Neural crest cell (in vitro differentiated cells): ENCODE measurements at regions not wholly inside any gene's neighbourhood (a gene's known extent, or its start where the extent isn't known, plus 50 kb on each side); places are given as distances from the start of the nearest gene placed in this dataset.
A peak's percentile ranks its signal among the peaks of the same experiment; 100 is the strongest.

Experiments used
- DNase-seq: peaks from one replicate; pipeline ENCODE4 v3.0.0; 2021; ENCODE audit warnings: low read depth, mixed read lengths, low spot score
- H3K27ac Mint-ChIP-seq: one replicate; pipeline ENCODE4 v1.8.0; 2021; ENCODE audit warnings: mild to moderate bottlenecking, mixed read lengths; ENCODE audit not compliant: unreplicated experiment
- H3K27me3 Mint-ChIP-seq: 2 replicates; pipeline ENCODE4 v1.8.0; 2021; ENCODE audit warnings: low read depth, mild to moderate bottlenecking, mixed read lengths
- H3K36me3 Mint-ChIP-seq: 2 replicates; pipeline ENCODE4 v1.8.0; 2021; ENCODE audit warnings: low read depth, mild to moderate bottlenecking, mixed read lengths
- H3K4me1 Mint-ChIP-seq: 2 replicates; pipeline ENCODE4 v1.8.0; 2021; ENCODE audit warnings: mixed read lengths
- H3K4me3 Mint-ChIP-seq: one replicate; pipeline ENCODE4 v1.8.0; 2021; ENCODE audit warnings: mild to moderate bottlenecking, mixed read lengths
- H3K9me3 Mint-ChIP-seq: 2 replicates; pipeline ENCODE4 v1.8.0; 2021; ENCODE audit warnings: mixed read lengths
- TF ChIP-seq, protein P1 (sequence below): fragments of 200-600 bp; sonication (generic); conservative IDR thresholded peaks from 2 replicates; pipeline ENCODE4 v1.5.0; 2021; ENCODE audit warnings: antibody characterized with exemption, mild to moderate bottlenecking

DNA sequence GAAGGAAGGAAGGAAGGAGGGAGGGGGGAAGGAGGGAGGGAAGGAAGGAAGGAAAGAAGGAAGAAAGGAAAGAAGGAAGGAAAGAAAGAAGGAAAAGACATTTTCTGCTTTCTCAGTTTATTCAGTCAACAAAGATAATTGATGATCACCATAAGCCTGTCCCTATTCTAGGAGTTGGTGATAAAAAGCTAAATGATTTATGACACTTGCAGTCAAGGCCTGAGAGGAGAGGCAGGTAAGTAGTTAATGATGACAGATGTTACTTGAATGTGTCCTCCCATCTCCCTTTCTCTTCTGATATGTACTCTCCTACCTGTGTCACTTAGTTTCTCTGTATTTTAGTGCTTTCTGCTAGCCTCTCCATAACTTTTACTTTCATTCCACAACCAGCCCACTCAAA, 141.3 kb downstream of the SLITRK6 start:
- no peak for DNase-seq
- H3K4me3 Mint-ChIP-seq, result no peak overlapping the region
- TF ChIP-seq, protein P1, sequence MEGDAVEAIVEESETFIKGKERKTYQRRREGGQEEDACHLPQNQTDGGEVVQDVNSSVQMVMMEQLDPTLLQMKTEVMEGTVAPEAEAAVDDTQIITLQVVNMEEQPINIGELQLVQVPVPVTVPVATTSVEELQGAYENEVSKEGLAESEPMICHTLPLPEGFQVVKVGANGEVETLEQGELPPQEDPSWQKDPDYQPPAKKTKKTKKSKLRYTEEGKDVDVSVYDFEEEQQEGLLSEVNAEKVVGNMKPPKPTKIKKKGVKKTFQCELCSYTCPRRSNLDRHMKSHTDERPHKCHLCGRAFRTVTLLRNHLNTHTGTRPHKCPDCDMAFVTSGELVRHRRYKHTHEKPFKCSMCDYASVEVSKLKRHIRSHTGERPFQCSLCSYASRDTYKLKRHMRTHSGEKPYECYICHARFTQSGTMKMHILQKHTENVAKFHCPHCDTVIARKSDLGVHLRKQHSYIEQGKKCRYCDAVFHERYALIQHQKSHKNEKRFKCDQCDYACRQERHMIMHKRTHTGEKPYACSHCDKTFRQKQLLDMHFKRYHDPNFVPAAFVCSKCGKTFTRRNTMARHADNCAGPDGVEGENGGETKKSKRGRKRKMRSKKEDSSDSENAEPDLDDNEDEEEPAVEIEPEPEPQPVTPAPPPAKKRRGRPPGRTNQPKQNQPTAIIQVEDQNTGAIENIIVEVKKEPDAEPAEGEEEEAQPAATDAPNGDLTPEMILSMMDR, result no peak
- H3K27me3 Mint-ChIP-seq, result no peaks in the 10 kb centered on the region
- no peak overlapping the region for H3K27ac Mint-ChIP-seq
- no peaks in the 10 kb centered on the region for H3K4me1 Mint-ChIP-seq
- H3K36me3 Mint-ChIP-seq, result peaks cover 3% of the 10 kb centered on the region
- H3K9me3 Mint-ChIP-seq, result peaks cover 3% of the 10 kb centered on the region

- TF ChIP-seq, protein P1, result no peak
- Mint-ChIP-seq H3K9me3 (no peaks in the 10 kb centered on the region), H3K4me1 (no peaks in the 10 kb centered on the region), H3K4me3 (no peak overlapping the region), H3K27ac (no peak overlapping the region), H3K27me3 (no peaks in the 10 kb centered on the region), H3K36me3 (no peaks in the 10 kb centered on the region)
- DNase-seq, result no peak
Observed at GRCh38 chr13:85655040-85655439, 144.2 kb downstream of the SLITRK6 start.

DNA sequence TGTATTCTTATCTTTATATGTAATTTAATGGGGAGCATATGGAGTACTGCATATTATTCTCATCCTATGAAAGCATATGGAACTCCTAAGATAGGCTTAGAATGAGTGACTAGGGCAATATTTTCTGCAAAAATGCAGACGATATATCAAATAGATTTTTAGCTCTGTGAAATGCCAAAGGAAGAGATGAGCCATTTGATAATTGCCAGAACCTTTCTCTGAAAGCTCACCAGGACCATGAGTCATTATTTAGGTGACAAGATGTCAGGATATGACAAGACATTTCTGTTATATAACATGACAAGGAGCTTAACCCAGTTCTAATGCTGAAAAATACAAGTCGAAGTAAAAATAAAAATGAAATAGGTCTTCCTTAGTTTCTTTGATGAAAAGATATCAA, 145.0 kb downstream of the SLITRK6 start:
- no peak overlapping the region for H3K27ac Mint-ChIP-seq
- H3K36me3 Mint-ChIP-seq, result no peaks in the 10 kb centered on the region
- no peaks in the 10 kb centered on the region for H3K4me1 Mint-ChIP-seq
- no peaks in the 10 kb centered on the region for H3K27me3 Mint-ChIP-seq
- TF ChIP-seq, protein P1, result no peak
- no peaks in the 10 kb centered on the region for H3K9me3 Mint-ChIP-seq
- DNase-seq, result no peak
- H3K4me3 Mint-ChIP-seq, result no peak overlapping the region

GRCh38 chr13:85653681-85654080, 145.5 kb downstream of the SLITRK6 start:
- H3K4me3 Mint-ChIP-seq, result no peak overlapping the region
- no peaks in the 10 kb centered on the region for H3K4me1 Mint-ChIP-seq
- H3K9me3 Mint-ChIP-seq, result no peaks in the 10 kb centered on the region

GRCh38 chr13:85652491-85652890, 146.7 kb downstream of the SLITRK6 start:
- no peaks in the 10 kb centered on the region for H3K27me3 Mint-ChIP-seq
- no peak overlapping the region for H3K4me3 Mint-ChIP-seq
- no peaks in the 10 kb centered on the region for H3K9me3 Mint-ChIP-seq
- no peaks in the 10 kb centered on the region for H3K4me1 Mint-ChIP-seq
- no peaks in the 10 kb centered on the region for H3K36me3 Mint-ChIP-seq
- DNase-seq, result no peak
- no peak overlapping the region for H3K27ac Mint-ChIP-seq
- TF ChIP-seq, protein P1, result no peak

More at GRCh38 chr13:85653681-85654080, 145.5 kb downstream of the SLITRK6 start:
- TF ChIP-seq, protein P1, result no peak
- no peaks in the 10 kb centered on the region for H3K27me3 Mint-ChIP-seq
- no peak overlapping the region for H3K27ac Mint-ChIP-seq
- H3K36me3 Mint-ChIP-seq, result no peaks in the 10 kb centered on the region
- DNase-seq, result no peak

GRCh38 chr13:85651440-85651839, 147.8 kb downstream of the SLITRK6 start:
- DNase-seq, result no peak
- no peaks in the 10 kb centered on the region for H3K9me3 Mint-ChIP-seq
- H3K4me1 Mint-ChIP-seq, result no peaks in the 10 kb centered on the region
- H3K4me3 Mint-ChIP-seq, result no peak overlapping the region
- H3K36me3 Mint-ChIP-seq, result no peaks in the 10 kb centered on the region
- no peaks in the 10 kb centered on the region for H3K27me3 Mint-ChIP-seq
- TF ChIP-seq, protein P1, result no peak
- peak overlapping the region; percentile 63 for H3K27ac Mint-ChIP-seq
